ENCODE measurements at regions not wholly inside any gene's neighbourhood (a gene's known extent, or its start where the extent isn't known, plus 50 kb on each side); places are given as distances from the start of the nearest gene placed in this dataset.

DNA sequence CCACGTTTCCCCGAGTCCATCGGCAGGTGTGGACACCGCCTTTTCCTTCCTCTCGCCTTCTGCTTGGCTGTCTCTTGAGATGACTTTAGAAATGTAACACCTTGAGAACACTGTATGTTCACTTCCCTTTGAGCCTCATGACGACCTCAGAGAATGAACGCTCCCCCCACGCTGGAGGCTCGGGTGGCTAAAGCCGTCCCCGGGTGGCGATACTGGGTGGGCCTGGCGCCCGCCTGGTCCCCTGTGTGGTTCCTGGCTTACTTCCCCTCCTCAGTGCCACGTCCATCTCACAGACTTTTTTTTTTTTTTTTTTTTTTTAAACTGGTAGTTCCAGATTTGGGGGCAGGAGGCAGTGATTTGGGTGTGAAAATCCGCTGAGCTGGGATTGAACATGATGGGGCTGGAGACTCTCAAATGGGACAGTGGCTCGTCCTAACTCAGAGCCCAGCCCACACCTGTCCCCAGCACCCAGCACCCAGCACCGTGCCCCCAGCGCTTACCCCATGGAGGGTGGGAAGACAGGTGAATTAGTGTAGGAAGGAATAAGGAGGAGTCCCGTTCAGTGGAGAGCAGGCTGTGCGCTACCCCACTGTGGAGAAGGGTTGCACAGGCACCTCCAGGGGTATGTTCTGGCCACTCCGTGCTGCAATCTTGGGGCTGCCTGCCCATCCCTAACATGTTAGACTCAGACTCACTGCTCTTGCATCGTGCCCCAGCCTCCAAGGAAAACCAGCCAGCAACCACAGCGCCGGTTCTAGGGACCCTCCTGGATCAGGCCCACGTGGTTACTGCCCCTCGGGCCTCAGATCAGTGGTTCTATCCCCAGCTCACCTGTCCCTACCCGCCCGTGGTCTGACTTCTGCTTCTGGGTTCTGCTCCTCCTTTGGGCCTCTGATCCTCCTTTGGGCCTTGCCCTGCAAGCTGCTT, 174.0 kb downstream of the ASB1 start:
- TF ChIP-seq, protein P1, sequence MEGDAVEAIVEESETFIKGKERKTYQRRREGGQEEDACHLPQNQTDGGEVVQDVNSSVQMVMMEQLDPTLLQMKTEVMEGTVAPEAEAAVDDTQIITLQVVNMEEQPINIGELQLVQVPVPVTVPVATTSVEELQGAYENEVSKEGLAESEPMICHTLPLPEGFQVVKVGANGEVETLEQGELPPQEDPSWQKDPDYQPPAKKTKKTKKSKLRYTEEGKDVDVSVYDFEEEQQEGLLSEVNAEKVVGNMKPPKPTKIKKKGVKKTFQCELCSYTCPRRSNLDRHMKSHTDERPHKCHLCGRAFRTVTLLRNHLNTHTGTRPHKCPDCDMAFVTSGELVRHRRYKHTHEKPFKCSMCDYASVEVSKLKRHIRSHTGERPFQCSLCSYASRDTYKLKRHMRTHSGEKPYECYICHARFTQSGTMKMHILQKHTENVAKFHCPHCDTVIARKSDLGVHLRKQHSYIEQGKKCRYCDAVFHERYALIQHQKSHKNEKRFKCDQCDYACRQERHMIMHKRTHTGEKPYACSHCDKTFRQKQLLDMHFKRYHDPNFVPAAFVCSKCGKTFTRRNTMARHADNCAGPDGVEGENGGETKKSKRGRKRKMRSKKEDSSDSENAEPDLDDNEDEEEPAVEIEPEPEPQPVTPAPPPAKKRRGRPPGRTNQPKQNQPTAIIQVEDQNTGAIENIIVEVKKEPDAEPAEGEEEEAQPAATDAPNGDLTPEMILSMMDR (IDR thresholded peaks at IDR 0.05): no peak
- TF ChIP-seq ZFX (IDR thresholded peaks at IDR 0.05; ENCODE audit: borderline replicate concordance): no peak
